ENCODE measurements at regions not wholly inside any gene's neighbourhood (a gene's known extent, or its start where the extent isn't known, plus 50 kb on each side); places are given as distances from the start of the nearest gene placed in this dataset.

- TF ChIP-seq ZNF121 (CRISPR knock-in tag; IDR thresholded peaks at IDR 0.05) = no peak
- TF ChIP-seq CTCF (IDR thresholded peaks at IDR 0.05) = no peak
- TF ChIP-seq SP1 (CRISPR knock-in tag; conservative IDR thresholded peaks at IDR 0.05) = no peak
- no peak for TF ChIP-seq GRHL2 (CRISPR knock-in tag; IDR thresholded peaks at IDR 0.05; ENCODE audit: insufficient replicate concordance, severe bottlenecking)
- no peak for TF ChIP-seq FOXK1 (CRISPR knock-in tag; IDR thresholded peaks at IDR 0.05)
- no peak for TF ChIP-seq SMAD4 (CRISPR knock-in tag; IDR thresholded peaks at IDR 0.05)
- no peak for TF ChIP-seq ATF3 (CRISPR knock-in tag; conservative IDR thresholded peaks at IDR 0.05)
- no peak for TF ChIP-seq KAT7 (CRISPR knock-in tag; IDR thresholded peaks at IDR 0.05; ENCODE audit: borderline replicate concordance)
- TF ChIP-seq E2F1 (CRISPR knock-in tag; IDR thresholded peaks at IDR 0.05) = no peak
- TF ChIP-seq TP53 (CRISPR knock-in tag; IDR thresholded peaks at IDR 0.05) = no peak
- TF ChIP-seq FOXP1 (CRISPR knock-in tag; IDR thresholded peaks at IDR 0.05; ENCODE audit: borderline replicate concordance) = no peak
- TF ChIP-seq FOXJ3 (CRISPR knock-in tag; IDR thresholded peaks at IDR 0.05; ENCODE audit: borderline replicate concordance) = no peak
Observed at GRCh38 chr5:6108540-6108848, 269.9 kb downstream of the MED10 start.
